AG09309 (cell line): ENCODE measurements at regions not wholly inside any gene's neighbourhood (a gene's known extent, or its start where the extent isn't known, plus 50 kb on each side); places are given as distances from the start of the nearest gene placed in this dataset.
"Not testable (repeated sequence)": the region's sequence is repeated elsewhere in the genome, so short reads cannot be mapped to it uniquely, and the experiment has no call there.

Experiments
- DNase-seq: peaks from one replicate; pipeline ENCODE4 v3.0.0-alpha.2; 2010; ENCODE audit warnings: low read depth
- H3K4me3 ChIP-seq: 2 replicates; pipeline ENCODE4 v1.5.1; 2011; ENCODE audit warnings: mild to moderate bottlenecking, low read depth, low read length, moderate library complexity; ENCODE audit not compliant: control insufficient read depth
- CTCF ChIP-seq: IDR thresholded peaks from 2 replicates; pipeline ENCODE4 v1.5.1; 2011; ENCODE audit warnings: mild to moderate bottlenecking, low read depth, low read length, inconsistent platforms; ENCODE audit not compliant: insufficient read depth, control insufficient read depth; ENCODE audit errors: missing control alignments

GRCh38 chr2:102871707-102872106 lies 109.9 kb downstream of the TMEM182 start:
- H3K4me3 ChIP-seq = no peak overlapping the region
- no peak for TF ChIP-seq CTCF
- no peak for DNase-seq

- no peak overlapping the region for H3K4me3 ChIP-seq
- no peak for DNase-seq
- no peak for TF ChIP-seq CTCF
Measured at GRCh38 chr2:102872388-102872787, 110.6 kb downstream of the TMEM182 start.

DNA sequence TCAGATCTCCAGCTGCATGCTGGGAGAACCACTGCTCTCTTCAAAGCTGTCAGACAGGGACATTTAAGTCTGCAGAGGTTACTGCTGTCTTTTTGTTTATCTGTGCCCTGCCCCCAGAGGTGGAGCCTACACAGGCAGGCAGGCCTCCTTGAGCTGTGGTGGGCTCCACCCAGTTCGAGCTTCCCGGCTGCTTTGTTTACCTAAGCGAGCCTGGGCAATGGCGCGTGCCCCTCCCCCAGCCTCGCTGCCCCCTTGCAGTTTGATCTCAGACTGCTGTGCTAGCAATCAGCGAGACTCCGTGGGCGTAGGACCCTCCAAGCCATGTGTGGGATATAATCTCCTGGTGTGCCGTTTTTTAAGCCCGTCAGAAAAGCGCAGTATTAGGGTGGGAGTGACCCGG lies 117.7 kb downstream of the TMEM182 start:
- H3K4me3 ChIP-seq, DNase-seq: not testable (repeated sequence)

- no peak for DNase-seq
Measured at GRCh38 chr2:102880731-102881130, 118.9 kb downstream of the TMEM182 start.

DNA sequence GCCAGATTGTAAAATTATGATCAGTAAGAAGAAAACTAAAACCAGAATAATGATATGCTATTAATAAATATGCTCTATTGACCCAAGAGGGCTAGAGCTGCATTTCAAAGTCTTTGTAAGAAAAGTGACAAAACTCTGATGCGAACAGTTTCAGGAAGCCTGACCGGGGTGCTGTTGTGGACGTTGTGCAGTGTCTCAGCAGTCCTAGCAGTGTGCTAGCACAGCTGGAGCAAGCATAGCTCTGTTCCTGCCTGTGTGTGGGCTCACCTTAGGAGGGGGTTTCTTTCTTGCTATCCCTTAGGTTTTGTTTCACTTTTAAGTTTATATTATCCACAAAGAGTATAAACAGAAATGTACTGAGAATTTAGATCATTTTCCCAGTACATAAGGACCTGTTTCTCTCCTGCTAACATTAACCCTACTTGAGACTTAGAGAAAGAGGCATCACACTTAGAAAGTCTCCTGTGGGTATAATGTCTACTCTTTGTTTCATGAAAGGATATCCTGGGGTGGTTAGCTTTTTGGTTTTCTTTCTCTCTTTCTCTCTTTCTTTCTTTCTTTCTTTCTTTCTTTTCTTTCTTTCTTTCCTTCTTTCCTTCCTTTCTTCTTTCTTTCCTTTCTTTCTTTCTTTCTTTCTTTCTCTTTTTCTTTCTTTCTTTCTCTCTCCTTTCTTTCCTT lies 124.5 kb downstream of the TMEM182 start:
- TF ChIP-seq CTCF = no peak
- H3K4me3 ChIP-seq = no peak overlapping the region
- no peak for DNase-seq

More at GRCh38 chr2:102880731-102881130, 118.9 kb downstream of the TMEM182 start:
- no peak overlapping the region for H3K4me3 ChIP-seq
- no peak for TF ChIP-seq CTCF

- TF ChIP-seq CTCF = no peak
- no peak for DNase-seq
- H3K4me3 ChIP-seq = no peak overlapping the region
Measured at GRCh38 chr2:102888514-102888913, 126.7 kb downstream of the TMEM182 start.

- no peak for DNase-seq
- TF ChIP-seq CTCF = no peak
- no peak overlapping the region for H3K4me3 ChIP-seq
Measured at GRCh38 chr2:102891296-102891695, 129.5 kb downstream of the TMEM182 start.
